SJSA1 (cell line): ENCODE measurements at regions not wholly inside any gene's neighbourhood (a gene's known extent, or its start where the extent isn't known, plus 50 kb on each side); places are given as distances from the start of the nearest gene placed in this dataset.

Experiments used
- DNase-seq, 2 experiments: peaks; one replicate each; pipeline ENCODE4 v3.0.0-alpha.2; 2015 to 2020; ENCODE audit warnings: low spot score in 2 of 2, low read depth in 1 of 2
- H3K27ac ChIP-seq: fragments of 250-450 bp; sonication (Bioruptor Pico); 2 replicates; pipeline ENCODE4 v1.5.1; 2020; ENCODE audit warnings: mild to moderate bottlenecking, moderate library complexity
- H3K27me3 ChIP-seq: fragments of 250-450 bp; sonication (Bioruptor Pico); replicated peaks from 2 replicates; pipeline ENCODE4 v1.5.1; 2020; ENCODE audit warnings: mild to moderate bottlenecking, moderate library complexity
- H3K36me3 ChIP-seq: fragments of 250-450 bp; sonication (Bioruptor Pico); 2 replicates; pipeline ENCODE4 v1.5.1; 2020; ENCODE audit warnings: mild to moderate bottlenecking
- H3K4me1 ChIP-seq: fragments of 250-450 bp; sonication (Bioruptor Pico); replicated peaks from 2 replicates; pipeline ENCODE4 v1.6.1; 2021; ENCODE audit warnings: mild to moderate bottlenecking
- H3K4me3 ChIP-seq: fragments of 250-450 bp; sonication (Bioruptor Pico); 2 replicates; pipeline ENCODE4 v1.5.1; 2020; ENCODE audit warnings: mild to moderate bottlenecking
- H3K9me3 ChIP-seq: fragments of 250-450 bp; sonication (Bioruptor Pico); replicated peaks from 2 replicates; pipeline ENCODE4 v1.5.1; 2020; ENCODE audit warnings: mild to moderate bottlenecking

DNA sequence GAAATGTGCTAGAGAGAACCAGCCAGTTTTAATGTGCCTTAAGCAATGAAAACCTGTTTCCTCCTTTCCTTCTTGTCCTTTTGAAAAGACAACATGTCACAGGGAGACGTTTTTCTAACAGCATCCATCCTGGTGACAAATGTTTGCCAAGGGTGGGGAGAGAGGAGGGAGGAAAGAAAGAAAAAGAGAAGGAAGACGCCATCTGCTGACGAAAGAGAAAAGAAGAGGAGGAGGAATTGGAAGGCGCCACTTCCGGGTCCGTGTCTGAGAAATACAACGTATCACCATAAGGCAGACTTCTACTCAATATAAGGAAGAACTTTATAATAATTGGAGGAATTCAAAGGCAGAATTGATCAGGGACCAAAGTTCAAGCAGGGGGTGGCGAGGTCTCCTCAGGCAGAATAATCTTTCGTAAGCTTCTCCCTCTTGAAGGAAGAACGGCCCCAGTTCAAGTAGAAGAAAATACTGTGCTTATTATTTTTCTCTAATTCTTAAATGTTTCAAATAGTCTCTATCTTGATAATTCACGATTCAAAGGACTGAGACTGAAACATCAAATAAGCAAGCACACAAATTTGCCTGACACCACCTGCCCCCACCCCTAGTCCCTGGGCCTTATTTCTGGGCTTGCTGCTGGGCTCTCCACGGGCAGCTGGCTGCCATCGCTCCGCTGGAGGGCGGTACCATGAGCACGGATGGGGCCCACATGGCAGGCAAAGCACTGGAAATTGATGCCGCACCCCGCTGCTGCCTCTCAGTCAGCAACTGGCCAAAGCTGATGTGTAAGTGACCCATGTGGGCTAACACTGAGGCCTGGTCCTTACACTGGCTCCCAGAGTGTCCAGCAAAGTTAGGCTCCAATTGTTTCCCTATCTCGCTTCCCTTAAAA lies 273.7 kb upstream of the KLF14 start:
- Histone ChIP-seq H3K27me3 (no peaks in the 10 kb centered on the region), H3K4me1 (peaks cover 44% of the 10 kb centered on the region), H3K4me3 (no peak overlapping the region), H3K36me3 (no peaks in the 10 kb centered on the region), H3K9me3 (no peaks in the 10 kb centered on the region; the same call in 1 of the 2 replicates), H3K27ac (peak overlapping the region; percentile 61)
- DNase-seq: peak; percentile 69 to 86

GRCh38 chr7:131008840-131009711 lies 275.1 kb upstream of the KLF14 start:
- Histone ChIP-seq H3K27ac (peak overlapping the region; percentile 61), H3K9me3 (no peaks in the 10 kb centered on the region), H3K4me1 (peaks cover 44% of the 10 kb centered on the region), H3K27me3 (no peaks in the 10 kb centered on the region), H3K36me3 (no peaks in the 10 kb centered on the region), H3K4me3 (no peak overlapping the region)
- DNase-seq: peak in 1 of 2 experiments; percentile 60

- no peaks in the 10 kb centered on the region for H3K27me3 ChIP-seq
- no peak overlapping the region for H3K4me3 ChIP-seq
- H3K36me3 ChIP-seq: no peaks in the 10 kb centered on the region
- no peak overlapping the region for H3K27ac ChIP-seq
- no peaks in the 10 kb centered on the region for H3K9me3 ChIP-seq
- DNase-seq: no peak
- peaks cover 50% of the 10 kb centered on the region for H3K4me1 ChIP-seq
Measured at GRCh38 chr7:131010029-131010716, 276.2 kb upstream of the KLF14 start.

- Histone ChIP-seq H3K9me3 (peaks cover 2% of the 10 kb centered on the region), H3K27me3 (no peaks in the 10 kb centered on the region), H3K36me3 (no peaks in the 10 kb centered on the region), H3K4me3 (no peak overlapping the region), H3K4me1 (peaks cover 57% of the 10 kb centered on the region), H3K27ac (no peak overlapping the region)
- DNase-seq: no peak
Measured at GRCh38 chr7:131010717-131011431, 276.9 kb upstream of the KLF14 start.

DNA sequence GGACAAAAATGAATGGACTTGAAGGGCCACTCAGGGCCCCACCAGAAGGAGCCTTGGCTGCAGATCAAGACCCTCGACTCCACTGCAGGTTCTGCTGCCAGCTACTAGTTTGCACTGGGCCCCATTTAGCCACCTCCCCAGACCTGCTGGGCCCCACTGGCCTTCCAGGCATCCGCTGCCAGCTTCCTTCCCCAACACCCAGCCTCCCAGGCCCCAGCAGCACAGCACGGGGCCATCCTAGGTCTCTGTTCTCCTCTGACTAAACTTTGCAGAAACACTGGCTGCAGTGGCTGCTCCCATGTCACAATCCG lies 277.4 kb upstream of the KLF14 start:
- H3K4me3 ChIP-seq: no peak overlapping the region
- H3K27me3 ChIP-seq: no peaks in the 10 kb centered on the region
- no peak for DNase-seq
- no peak overlapping the region for H3K27ac ChIP-seq
- peaks cover 5% of the 10 kb centered on the region for H3K9me3 ChIP-seq
- peaks cover 62% of the 10 kb centered on the region for H3K4me1 ChIP-seq
- no peaks in the 10 kb centered on the region for H3K36me3 ChIP-seq

- peak in 1 of 2 experiments; percentile 34 for DNase-seq
- no peak overlapping the region for H3K4me3 ChIP-seq
- peaks cover 63% of the 10 kb centered on the region for H3K4me1 ChIP-seq
- no peak overlapping the region for H3K27ac ChIP-seq
- H3K36me3 ChIP-seq: no peaks in the 10 kb centered on the region
- no peaks in the 10 kb centered on the region for H3K27me3 ChIP-seq
- peaks cover 5% of the 10 kb centered on the region for H3K9me3 ChIP-seq
Measured at GRCh38 chr7:131011976-131012375, 278.0 kb upstream of the KLF14 start.

- DNase-seq: no peak
- no peaks in the 10 kb centered on the region for H3K36me3 ChIP-seq
- H3K9me3 ChIP-seq: peaks cover 5% of the 10 kb centered on the region
- H3K4me1 ChIP-seq: peaks cover 58% of the 10 kb centered on the region
- H3K27ac ChIP-seq: no peak overlapping the region
- H3K27me3 ChIP-seq: no peaks in the 10 kb centered on the region
- H3K4me3 ChIP-seq: no peak overlapping the region
Measured at GRCh38 chr7:131012477-131013031, 278.5 kb upstream of the KLF14 start.

DNA sequence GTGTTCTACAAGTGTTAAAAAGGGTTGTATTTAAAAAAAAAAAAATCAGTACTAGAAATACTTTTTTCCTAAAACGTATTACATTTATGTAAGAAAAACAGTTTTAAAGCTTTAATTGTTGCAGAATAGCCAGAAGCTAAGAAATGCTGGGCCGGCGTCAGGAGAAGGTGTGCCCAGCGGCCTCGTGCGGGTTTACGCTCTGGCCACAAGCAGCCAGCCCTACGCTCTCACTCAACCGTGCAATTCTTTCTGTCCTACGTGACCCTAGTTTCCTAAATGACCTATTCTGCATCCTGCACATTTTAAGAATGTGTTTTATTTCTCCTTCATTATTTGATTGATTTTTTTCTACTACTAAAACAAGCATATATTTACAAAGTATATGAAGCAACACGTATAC lies 279.7 kb upstream of the KLF14 start:
- Histone ChIP-seq H3K9me3 (peaks cover 5% of the 10 kb centered on the region), H3K27ac (no peak overlapping the region), H3K4me1 (peaks cover 46% of the 10 kb centered on the region), H3K27me3 (no peaks in the 10 kb centered on the region), H3K4me3 (no peak overlapping the region), H3K36me3 (no peaks in the 10 kb centered on the region)
- DNase-seq: no peak

GRCh38 chr7:131014906-131015656 lies 281.1 kb upstream of the KLF14 start:
- no peak for DNase-seq
- peak overlapping the region; percentile 58 for H3K27ac ChIP-seq
- peaks cover 5% of the 10 kb centered on the region for H3K9me3 ChIP-seq
- H3K27me3 ChIP-seq: no peaks in the 10 kb centered on the region
- peaks cover 32% of the 10 kb centered on the region for H3K4me1 ChIP-seq
- no peaks in the 10 kb centered on the region for H3K36me3 ChIP-seq
- no peak overlapping the region for H3K4me3 ChIP-seq

DNA sequence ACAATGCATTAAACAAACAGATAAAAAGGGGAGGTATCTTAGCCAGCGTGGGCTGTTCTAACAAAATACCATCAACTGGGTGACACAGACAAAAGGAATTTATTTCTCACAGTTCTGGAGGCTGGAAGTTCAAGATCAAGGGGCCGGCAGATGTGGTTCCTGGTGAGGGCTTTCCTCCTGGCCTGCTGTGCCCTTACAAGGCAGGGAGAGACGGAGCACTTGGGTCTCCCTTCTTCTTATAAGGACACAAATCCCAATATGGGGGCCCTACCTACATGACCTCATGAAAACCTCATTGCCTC lies 281.6 kb upstream of the KLF14 start:
- no peaks in the 10 kb centered on the region for H3K27me3 ChIP-seq
- peaks cover 28% of the 10 kb centered on the region for H3K4me1 ChIP-seq
- peak; percentile 81 to 85 for DNase-seq
- peak overlapping the region; percentile 58 for H3K27ac ChIP-seq
- no peaks in the 10 kb centered on the region for H3K36me3 ChIP-seq
- no peak overlapping the region for H3K4me3 ChIP-seq
- peaks cover 5% of the 10 kb centered on the region for H3K9me3 ChIP-seq

- H3K36me3 ChIP-seq: no peaks in the 10 kb centered on the region
- DNase-seq: no peak
- peaks cover 5% of the 10 kb centered on the region for H3K9me3 ChIP-seq
- H3K27ac ChIP-seq: peak overlapping the region; percentile 58; the same call in 1 of the 2 replicates
- H3K27me3 ChIP-seq: no peaks in the 10 kb centered on the region
- no peak overlapping the region for H3K4me3 ChIP-seq
- H3K4me1 ChIP-seq: peaks cover 28% of the 10 kb centered on the region
Measured at GRCh38 chr7:131016230-131016629, 282.2 kb upstream of the KLF14 start.

DNA sequence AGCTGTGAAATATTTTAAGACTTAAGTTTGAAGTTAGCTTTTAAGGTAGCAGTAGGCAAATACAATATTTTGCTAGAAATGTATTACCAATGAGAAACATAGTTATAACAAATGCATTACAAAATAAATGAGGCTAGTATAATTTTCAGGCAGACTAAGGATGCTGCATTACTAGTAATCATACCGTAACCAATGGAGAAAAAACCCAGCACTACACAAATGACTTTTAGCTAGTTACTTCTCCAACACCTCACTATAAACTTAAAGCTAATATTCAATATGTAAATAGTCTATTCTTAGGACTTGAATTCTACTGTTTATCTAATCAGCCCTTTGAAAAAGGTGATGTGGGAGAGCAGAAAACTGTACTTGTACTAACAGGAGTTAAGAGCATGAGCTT lies 285.3 kb upstream of the KLF14 start:
- Histone ChIP-seq H3K36me3 (no peaks in the 10 kb centered on the region), H3K9me3 (peaks cover 5% of the 10 kb centered on the region), H3K4me1 (peaks cover 20% of the 10 kb centered on the region), H3K27ac (no peak overlapping the region), H3K27me3 (no peaks in the 10 kb centered on the region), H3K4me3 (no peak overlapping the region)
- no peak for DNase-seq
